OCI-LY7 (cell line): ENCODE measurements at regions not wholly inside any gene's neighbourhood (a gene's known extent, or its start where the extent isn't known, plus 50 kb on each side); places are given as distances from the start of the nearest gene placed in this dataset.

Experiments
- EZH2phosphoT487 ChIP-seq: fragments of 200-600 bp; sonication (generic); IDR thresholded peaks from 2 replicates; pipeline ENCODE4 v1.6.1; 2018; ENCODE audit warnings: low read depth, borderline replicate concordance, mild to moderate bottlenecking, mixed run types, antibody characterized with exemption, low read length, moderate library complexity, mixed read lengths
- TF ChIP-seq, protein P1 (sequence below): fragments of 200-600 bp; sonication (generic); conservative IDR thresholded peaks from 2 replicates; pipeline ENCODE4 v1.5.1; 2014; ENCODE audit warnings: mild to moderate bottlenecking, antibody characterized with exemption, low read length, moderate library complexity, mixed read lengths

DNA sequence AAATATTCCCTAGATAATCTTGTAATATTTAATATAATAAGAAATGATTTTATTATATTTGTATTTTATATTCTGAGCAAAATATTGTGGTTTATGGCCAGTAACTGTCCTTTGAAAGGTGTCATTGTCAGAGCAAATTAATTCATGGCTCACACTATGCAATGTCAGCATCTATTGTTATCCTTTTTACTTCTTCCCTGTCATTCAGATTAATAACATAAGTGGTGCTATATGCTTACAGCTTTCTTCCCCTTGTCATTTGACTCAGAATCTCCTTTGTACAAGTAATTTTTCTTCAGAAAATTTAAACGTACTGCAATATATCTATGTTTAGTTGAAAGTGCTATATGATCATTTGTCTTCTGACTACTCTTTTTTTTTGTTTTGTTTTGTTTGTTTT, 1738.2 kb upstream of the MIR17HG start:
- TF ChIP-seq, protein P1, sequence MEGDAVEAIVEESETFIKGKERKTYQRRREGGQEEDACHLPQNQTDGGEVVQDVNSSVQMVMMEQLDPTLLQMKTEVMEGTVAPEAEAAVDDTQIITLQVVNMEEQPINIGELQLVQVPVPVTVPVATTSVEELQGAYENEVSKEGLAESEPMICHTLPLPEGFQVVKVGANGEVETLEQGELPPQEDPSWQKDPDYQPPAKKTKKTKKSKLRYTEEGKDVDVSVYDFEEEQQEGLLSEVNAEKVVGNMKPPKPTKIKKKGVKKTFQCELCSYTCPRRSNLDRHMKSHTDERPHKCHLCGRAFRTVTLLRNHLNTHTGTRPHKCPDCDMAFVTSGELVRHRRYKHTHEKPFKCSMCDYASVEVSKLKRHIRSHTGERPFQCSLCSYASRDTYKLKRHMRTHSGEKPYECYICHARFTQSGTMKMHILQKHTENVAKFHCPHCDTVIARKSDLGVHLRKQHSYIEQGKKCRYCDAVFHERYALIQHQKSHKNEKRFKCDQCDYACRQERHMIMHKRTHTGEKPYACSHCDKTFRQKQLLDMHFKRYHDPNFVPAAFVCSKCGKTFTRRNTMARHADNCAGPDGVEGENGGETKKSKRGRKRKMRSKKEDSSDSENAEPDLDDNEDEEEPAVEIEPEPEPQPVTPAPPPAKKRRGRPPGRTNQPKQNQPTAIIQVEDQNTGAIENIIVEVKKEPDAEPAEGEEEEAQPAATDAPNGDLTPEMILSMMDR, result no peak
- no peak for TF ChIP-seq EZH2phosphoT487
